ENCODE measurements at regions not wholly inside any gene's neighbourhood (a gene's known extent, or its start where the extent isn't known, plus 50 kb on each side); places are given as distances from the start of the nearest gene placed in this dataset.

DNA sequence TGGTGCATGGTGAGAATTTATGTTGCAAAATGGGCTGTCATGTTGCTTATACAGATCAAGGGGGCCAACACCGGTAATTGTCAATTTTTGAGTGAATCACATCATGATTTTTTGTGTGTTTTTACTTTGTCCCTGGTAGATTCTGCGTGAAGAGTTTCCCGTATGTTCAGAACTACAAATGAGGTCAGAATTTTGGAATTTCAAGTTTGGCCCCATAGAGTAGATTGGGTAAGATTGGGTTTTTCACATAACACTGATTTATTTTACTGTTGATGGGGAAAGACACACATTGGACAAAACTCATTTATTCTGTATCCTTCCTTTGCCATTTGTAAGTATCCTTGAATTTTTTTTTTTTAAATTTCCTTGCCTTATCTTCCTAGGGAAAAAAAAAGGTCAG, 158.5 kb upstream of the MXRA5 start:
- H3K36me3 ChIP-seq (ENCODE audit: control insufficient read depth in 2 of 2, extremely low read depth in 1 of 2, insufficient read depth in 2 of 2, low read length in 2 of 2), result no peaks in the 10 kb centered on the region
- no peaks in the 10 kb centered on the region for H3K27me3 ChIP-seq (ENCODE audit: control insufficient read depth in 2 of 2, insufficient read depth in 2 of 2, low read length in 2 of 2)
- CTCF ChIA-PET, result no interaction called here
- no TSS peak for BruUV-seq (replicated peaks)
- H3K79me2 ChIP-seq (ENCODE audit: control insufficient read depth, insufficient read depth, low read length), result no peaks in the 10 kb centered on the region
- POLR2A ChIA-PET, result no interaction called here
- FAIRE-seq (no peak), DNase-seq (ENCODE audit: low read depth, low spot score) (no peak)
- no peak overlapping the region for H3K4me2 ChIP-seq (ENCODE audit: insufficient read depth, low read length)
- no peaks in the 10 kb centered on the region for H4K20me1 ChIP-seq (replicated peaks; ENCODE audit: control insufficient read depth, extremely low read depth, insufficient read depth, low read length)
- intact Hi-C loops (cut with micrococcal nuclease) (no loop called here), dilution Hi-C loops (cut with MboI; ENCODE audit: extremely low pct_ligation_motif_present, low sequenced_read_pairs) (no loop called here)
- no peaks in the 10 kb centered on the region for H3K4me1 ChIP-seq (ENCODE audit: control insufficient read depth, extremely low read depth, insufficient read depth, low read length)
- H3K9me1 ChIP-seq (replicated peaks; ENCODE audit: control insufficient read depth, extremely low read depth, insufficient read depth, low read length), result no peaks in the 10 kb centered on the region
- H3K9me3 ChIP-seq (replicated peaks; ENCODE audit: control insufficient read depth, insufficient read depth, low read length), result no peaks in the 10 kb centered on the region
- H3K27ac ChIP-seq (ENCODE audit: insufficient read depth, low read depth, low read length), result no peak overlapping the region
- H2AFZ ChIP-seq (ENCODE audit: low read depth, low read length), result no peak overlapping the region
- H3K9ac ChIP-seq (replicated peaks; ENCODE audit: extremely low read depth, insufficient read depth, low read length), result no peak overlapping the region
- no peak overlapping the region for H3K4me3 ChIP-seq (replicated peaks in 1 of 3; ENCODE audit: insufficient read depth in 1 of 3, low read depth in 1 of 3, low read length in 3 of 3)
- TF ChIP-seq POLR2AphosphoS5 (IDR thresholded peaks at IDR 0.05; ENCODE audit: insufficient read depth, low read depth, low read length) (no peak), MYC (IDR thresholded peaks at IDR 0.05; ENCODE audit: low read depth, low read length) (no peak), GATA2 (IDR thresholded peaks at IDR 0.05; ENCODE audit: insufficient read depth, insufficient read length, low read depth, low read length) (no peak)
- TF ChIP-seq, protein P1, sequence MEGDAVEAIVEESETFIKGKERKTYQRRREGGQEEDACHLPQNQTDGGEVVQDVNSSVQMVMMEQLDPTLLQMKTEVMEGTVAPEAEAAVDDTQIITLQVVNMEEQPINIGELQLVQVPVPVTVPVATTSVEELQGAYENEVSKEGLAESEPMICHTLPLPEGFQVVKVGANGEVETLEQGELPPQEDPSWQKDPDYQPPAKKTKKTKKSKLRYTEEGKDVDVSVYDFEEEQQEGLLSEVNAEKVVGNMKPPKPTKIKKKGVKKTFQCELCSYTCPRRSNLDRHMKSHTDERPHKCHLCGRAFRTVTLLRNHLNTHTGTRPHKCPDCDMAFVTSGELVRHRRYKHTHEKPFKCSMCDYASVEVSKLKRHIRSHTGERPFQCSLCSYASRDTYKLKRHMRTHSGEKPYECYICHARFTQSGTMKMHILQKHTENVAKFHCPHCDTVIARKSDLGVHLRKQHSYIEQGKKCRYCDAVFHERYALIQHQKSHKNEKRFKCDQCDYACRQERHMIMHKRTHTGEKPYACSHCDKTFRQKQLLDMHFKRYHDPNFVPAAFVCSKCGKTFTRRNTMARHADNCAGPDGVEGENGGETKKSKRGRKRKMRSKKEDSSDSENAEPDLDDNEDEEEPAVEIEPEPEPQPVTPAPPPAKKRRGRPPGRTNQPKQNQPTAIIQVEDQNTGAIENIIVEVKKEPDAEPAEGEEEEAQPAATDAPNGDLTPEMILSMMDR (IDR thresholded peaks at IDR 0.05; ENCODE audit: extremely low read depth in 1 of 2, insufficient read depth in 1 of 2, low read depth in 1 of 2, low read length in 2 of 2), result no peak

DNA sequence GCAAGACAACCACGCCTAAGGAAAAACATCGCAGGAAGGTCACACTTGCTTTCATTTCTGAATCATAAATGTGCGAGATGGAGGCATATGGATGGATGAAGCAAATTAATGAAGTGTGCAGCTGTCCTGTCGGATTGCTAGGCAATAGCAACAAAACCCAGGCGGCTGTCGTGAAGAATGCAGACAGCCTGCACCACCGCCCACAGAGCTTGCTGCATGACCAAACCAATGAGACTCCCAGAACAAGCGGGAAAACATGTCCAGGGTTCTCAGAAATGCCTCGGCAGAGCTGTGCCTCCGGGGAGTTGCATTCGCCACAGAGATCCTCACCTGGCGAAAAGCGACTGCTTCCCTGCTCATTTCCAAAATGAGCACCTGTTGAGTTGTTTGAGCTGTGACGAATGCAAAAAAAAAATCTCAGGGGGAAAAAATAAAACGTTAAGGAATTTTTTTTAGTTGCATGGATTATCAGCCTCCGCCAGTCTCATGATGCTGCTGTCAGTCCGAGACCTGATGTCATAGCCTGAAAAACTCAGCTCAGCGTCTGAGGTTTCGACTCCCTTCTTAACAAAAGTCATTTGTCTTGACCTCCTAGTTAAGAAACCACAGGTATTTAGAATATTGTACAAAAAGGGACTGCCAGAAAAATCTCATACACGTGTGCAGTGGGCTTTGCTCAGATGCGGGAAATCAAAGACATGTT, 155.5 kb upstream of the MXRA5 start:
- ChIA-PET CTCF (no interaction called here), POLR2A (no interaction called here)
- BruUV-seq (replicated peaks), result no TSS peak
- TF ChIP-seq POLR2A (IDR thresholded peaks at IDR 0.05; ENCODE audit: low read depth, low read length) (no peak), POLR2AphosphoS5 (IDR thresholded peaks at IDR 0.05; ENCODE audit: insufficient read depth, low read depth, low read length) (no peak), JUN (IDR thresholded peaks at IDR 0.05; ENCODE audit: borderline replicate concordance, insufficient read depth, insufficient read length, low read depth) (no peak), MYC (IDR thresholded peaks at IDR 0.05; ENCODE audit: low read depth, low read length) (no peak), GATA2 (IDR thresholded peaks at IDR 0.05; ENCODE audit: insufficient read depth, insufficient read length, low read depth, low read length) (no peak), FOS (IDR thresholded peaks at IDR 0.05; ENCODE audit: borderline replicate concordance, insufficient read depth, low read length) (no peak), EZH2 (IDR thresholded peaks at IDR 0.05; ENCODE audit: borderline replicate concordance, low read depth, low read length, severe bottlenecking) (no peak)
- TF ChIP-seq, protein P1 (IDR thresholded peaks at IDR 0.05; ENCODE audit: extremely low read depth in 1 of 2, insufficient read depth in 1 of 2, low read depth in 1 of 2, low read length in 2 of 2), result no peak
- TF ChIP-seq, protein P2, sequence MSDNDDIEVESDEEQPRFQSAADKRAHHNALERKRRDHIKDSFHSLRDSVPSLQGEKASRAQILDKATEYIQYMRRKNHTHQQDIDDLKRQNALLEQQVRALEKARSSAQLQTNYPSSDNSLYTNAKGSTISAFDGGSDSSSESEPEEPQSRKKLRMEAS (IDR thresholded peaks at IDR 0.05; ENCODE audit: insufficient read depth, insufficient read length), result no peak
- no peaks in the 10 kb centered on the region for H3K36me3 ChIP-seq (ENCODE audit: control insufficient read depth in 2 of 2, extremely low read depth in 1 of 2, insufficient read depth in 2 of 2, low read length in 2 of 2)
- H3K79me2 ChIP-seq (ENCODE audit: control insufficient read depth, insufficient read depth, low read length), result no peaks in the 10 kb centered on the region
- no peak overlapping the region for H3K9ac ChIP-seq (replicated peaks; ENCODE audit: extremely low read depth, insufficient read depth, low read length)
- H3K4me2 ChIP-seq (ENCODE audit: insufficient read depth, low read length), result no peak overlapping the region
- FAIRE-seq (no peak), DNase-seq (ENCODE audit: low read depth, low spot score) (no peak)
- no peaks in the 10 kb centered on the region for H4K20me1 ChIP-seq (replicated peaks; ENCODE audit: control insufficient read depth, extremely low read depth, insufficient read depth, low read length)
- no peak overlapping the region for H3K27ac ChIP-seq (ENCODE audit: insufficient read depth, low read depth, low read length)
- no peaks in the 10 kb centered on the region for H3K9me1 ChIP-seq (replicated peaks; ENCODE audit: control insufficient read depth, extremely low read depth, insufficient read depth, low read length)
- H3K9me3 ChIP-seq (replicated peaks; ENCODE audit: control insufficient read depth, insufficient read depth, low read length), result no peaks in the 10 kb centered on the region
- no peaks in the 10 kb centered on the region for H3K4me1 ChIP-seq (ENCODE audit: control insufficient read depth, extremely low read depth, insufficient read depth, low read length)
- H3K4me3 ChIP-seq (replicated peaks in 1 of 3; ENCODE audit: insufficient read depth in 1 of 3, low read depth in 1 of 3, low read length in 3 of 3), result no peak overlapping the region
- intact Hi-C loops (cut with micrococcal nuclease) (no loop called here), dilution Hi-C loops (cut with MboI; ENCODE audit: extremely low pct_ligation_motif_present, low sequenced_read_pairs) (no loop called here)
- no peak overlapping the region for H2AFZ ChIP-seq (ENCODE audit: low read depth, low read length)
- H3K27me3 ChIP-seq (ENCODE audit: control insufficient read depth in 2 of 2, insufficient read depth in 2 of 2, low read length in 2 of 2), result no peaks in the 10 kb centered on the region
